Astrocyte of the spinal cord (primary cell): ENCODE measurements at regions not wholly inside any gene's neighbourhood (a gene's known extent, or its start where the extent isn't known, plus 50 kb on each side); places are given as distances from the start of the nearest gene placed in this dataset.

Source experiments
- DNase-seq: peaks from one replicate; pipeline ENCODE4 v3.0.0; 2011; ENCODE audit warnings: low read depth, low spot score
- H3K4me3 ChIP-seq: 2 replicates; pipeline ENCODE4 v1.5.1; 2011; ENCODE audit warnings: low read depth, mild to moderate bottlenecking, low read length, moderate library complexity
- in situ Hi-C: cut with HindIII; loops from 2 replicates; pipeline ENCODE4 v1.10.0; 2017; ENCODE audit warnings: low sequenced_read_pairs
- TF ChIP-seq, protein P1 (sequence below): IDR thresholded peaks from 2 replicates; pipeline ENCODE4 v1.5.1; 2012; ENCODE audit warnings: low read depth, mild to moderate bottlenecking, low read length, inconsistent platforms

DNA sequence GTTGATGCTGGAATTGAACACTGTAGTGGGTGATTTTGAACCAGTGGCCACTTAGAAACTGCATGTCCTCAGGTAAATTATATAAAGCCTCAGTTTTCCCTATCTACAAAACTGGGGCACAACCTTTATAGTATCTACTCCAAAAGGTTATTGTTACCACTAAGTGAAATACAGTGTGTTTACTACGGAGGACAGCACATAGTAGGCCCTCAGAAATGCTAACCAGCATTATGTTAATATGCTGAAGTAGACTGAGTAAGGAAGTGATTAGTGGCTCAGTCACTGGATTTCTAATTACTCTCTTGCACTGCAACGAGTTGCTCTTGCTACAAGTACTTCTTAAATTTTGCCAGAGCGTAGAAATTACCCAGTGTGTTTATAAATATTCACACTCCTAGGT is 139.5 kb downstream of the HAUS1 start:
- TF ChIP-seq, protein P1, sequence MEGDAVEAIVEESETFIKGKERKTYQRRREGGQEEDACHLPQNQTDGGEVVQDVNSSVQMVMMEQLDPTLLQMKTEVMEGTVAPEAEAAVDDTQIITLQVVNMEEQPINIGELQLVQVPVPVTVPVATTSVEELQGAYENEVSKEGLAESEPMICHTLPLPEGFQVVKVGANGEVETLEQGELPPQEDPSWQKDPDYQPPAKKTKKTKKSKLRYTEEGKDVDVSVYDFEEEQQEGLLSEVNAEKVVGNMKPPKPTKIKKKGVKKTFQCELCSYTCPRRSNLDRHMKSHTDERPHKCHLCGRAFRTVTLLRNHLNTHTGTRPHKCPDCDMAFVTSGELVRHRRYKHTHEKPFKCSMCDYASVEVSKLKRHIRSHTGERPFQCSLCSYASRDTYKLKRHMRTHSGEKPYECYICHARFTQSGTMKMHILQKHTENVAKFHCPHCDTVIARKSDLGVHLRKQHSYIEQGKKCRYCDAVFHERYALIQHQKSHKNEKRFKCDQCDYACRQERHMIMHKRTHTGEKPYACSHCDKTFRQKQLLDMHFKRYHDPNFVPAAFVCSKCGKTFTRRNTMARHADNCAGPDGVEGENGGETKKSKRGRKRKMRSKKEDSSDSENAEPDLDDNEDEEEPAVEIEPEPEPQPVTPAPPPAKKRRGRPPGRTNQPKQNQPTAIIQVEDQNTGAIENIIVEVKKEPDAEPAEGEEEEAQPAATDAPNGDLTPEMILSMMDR, result no peak
- no peak for DNase-seq
- no peak overlapping the region for H3K4me3 ChIP-seq
- in situ Hi-C loops, result no loop called here

GRCh38 chr18:46246101-46246500 is 141.9 kb downstream of the HAUS1 start:
- in situ Hi-C loops, result no loop called here
- TF ChIP-seq, protein P1, result no peak
- no peak for DNase-seq
- no peak overlapping the region for H3K4me3 ChIP-seq

DNA sequence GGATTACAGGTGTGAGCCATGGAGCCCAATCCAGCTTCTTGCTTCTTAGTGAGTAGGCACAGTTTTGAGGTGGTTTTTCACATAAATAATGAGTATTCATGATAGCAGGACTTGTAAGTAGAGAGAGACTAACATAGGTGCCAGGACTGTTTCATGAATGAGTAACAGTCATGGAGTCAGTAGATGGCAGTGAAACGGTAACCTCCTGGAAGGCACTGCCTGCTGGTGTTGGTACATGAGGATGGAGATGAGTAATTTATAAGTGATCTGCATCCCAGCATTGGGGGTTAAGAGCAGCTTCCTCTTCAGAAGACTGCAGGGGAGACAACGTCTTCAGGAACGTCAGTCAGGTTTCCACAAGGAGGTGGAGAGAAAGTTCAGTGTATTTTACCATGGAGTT is 143.8 kb downstream of the HAUS1 start:
- in situ Hi-C loops, result no loop called here
- no peak overlapping the region for H3K4me3 ChIP-seq
- TF ChIP-seq, protein P1, result no peak
- no peak for DNase-seq

- in situ Hi-C loops, result no loop called here
- TF ChIP-seq, protein P1, result no peak
- no peak overlapping the region for H3K4me3 ChIP-seq
- DNase-seq, result peak; percentile 93
Observed at GRCh38 chr18:46250084-46250811, 146.1 kb downstream of the HAUS1 start.

- DNase-seq, result no peak
- in situ Hi-C loops, result no loop called here
- H3K4me3 ChIP-seq, result no peak overlapping the region
Observed at GRCh38 chr18:46250812-46251173, 146.6 kb downstream of the HAUS1 start.

GRCh38 chr18:46252759-46253158 is 148.6 kb downstream of the HAUS1 start:
- TF ChIP-seq, protein P1, result no peak
- H3K4me3 ChIP-seq, result no peak overlapping the region
- peak; percentile 49 for DNase-seq
- in situ Hi-C loops, result no loop called here

More at GRCh38 chr18:46250812-46251173, 146.6 kb downstream of the HAUS1 start:
- TF ChIP-seq, protein P1, result no peak
